Activated CD8-positive, alpha-beta T cell treated with anti-CD3 and anti-CD28 coated beads for 36 hours (primary cell): ENCODE measurements at regions not wholly inside any gene's neighbourhood (a gene's known extent, or its start where the extent isn't known, plus 50 kb on each side); places are given as distances from the start of the nearest gene placed in this dataset.
A peak's percentile ranks its signal among the peaks of the same experiment; 100 is the strongest.

Experiments used
- ATAC-seq: fragments of 200-7000 bp; cut with Tn5 transposase; one replicate; pipeline ENCODE4 v1.10.0; 2021; ENCODE audit warnings: mild to moderate bottlenecking, moderate library complexity
- CTCF ChIA-PET: fragments of 350-600 bp; sonication (Branson Sonifier 250); formaldehyde crosslinking; loops from one replicate; lab custom pipeline; 2021; ENCODE audit warnings: antibody characterized with exemption; lab: Charles Lee
- POLR2A ChIA-PET: fragments of 350-600 bp; sonication (Branson Sonifier 250); formaldehyde crosslinking; loops from one replicate; lab custom pipeline; 2021; ENCODE audit warnings: antibody characterized with exemption; lab: Charles Lee
- DNase-seq: peaks from one replicate; pipeline ENCODE4 v3.0.0-alpha.2; 2020
- H3K27ac Mint-ChIP-seq: one replicate; pipeline ENCODE4 v1.8.0; 2021; ENCODE audit warnings: mild to moderate bottlenecking, mixed read lengths
- H3K27me3 Mint-ChIP-seq: one replicate; pipeline ENCODE4 v1.8.0; 2021; ENCODE audit warnings: mixed read lengths
- H3K36me3 Mint-ChIP-seq: one replicate; pipeline ENCODE4 v1.8.0; 2021; ENCODE audit warnings: low read depth, mixed read lengths
- H3K4me1 Mint-ChIP-seq: one replicate; pipeline ENCODE4 v1.8.0; 2021; ENCODE audit warnings: low read depth, mixed read lengths
- H3K4me3 Mint-ChIP-seq: one replicate; pipeline ENCODE4 v1.8.0; 2021; ENCODE audit warnings: mild to moderate bottlenecking, moderate library complexity, mixed read lengths
- H3K9me3 Mint-ChIP-seq: one replicate; pipeline ENCODE4 v1.8.0; 2021; ENCODE audit warnings: mixed read lengths
- intact Hi-C: fragments of 100-400 bp; cut with micrococcal nuclease; formaldehyde crosslinking; loops from one replicate; pipeline ENCODE4 v1.10.0; 2022
- TF ChIP-seq, protein P1 (sequence below): fragments of 200-600 bp; IDR thresholded peaks from one replicate; pipeline ENCODE4 v1.8.0; 2022; ENCODE audit warnings: antibody characterized with exemption, mild to moderate bottlenecking

DNA sequence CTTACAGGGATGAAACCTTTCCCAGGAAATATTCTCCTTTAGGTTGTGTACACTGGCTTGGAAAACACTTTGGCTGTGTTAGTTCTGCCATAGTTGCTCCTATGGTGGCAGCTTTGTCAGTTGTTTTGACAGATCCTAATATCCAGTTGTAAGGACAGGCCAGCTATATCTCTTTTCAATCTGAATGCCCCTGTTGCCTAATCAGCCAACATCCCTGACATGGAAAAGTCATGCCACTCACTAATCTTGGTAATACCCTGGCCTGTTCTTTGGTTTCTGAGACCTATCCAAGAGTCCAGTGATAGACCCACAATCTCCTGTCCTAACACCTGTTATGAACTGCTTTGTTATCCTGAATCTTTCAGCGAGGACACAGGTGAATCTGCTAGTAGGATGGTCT, 148.8 kb downstream of the MRPL39 start:
- ATAC-seq: no peak
- H3K27ac Mint-ChIP-seq: peak overlapping the region; percentile 99
- H3K27me3 Mint-ChIP-seq: no peaks in the 10 kb centered on the region
- TF ChIP-seq, protein P1, sequence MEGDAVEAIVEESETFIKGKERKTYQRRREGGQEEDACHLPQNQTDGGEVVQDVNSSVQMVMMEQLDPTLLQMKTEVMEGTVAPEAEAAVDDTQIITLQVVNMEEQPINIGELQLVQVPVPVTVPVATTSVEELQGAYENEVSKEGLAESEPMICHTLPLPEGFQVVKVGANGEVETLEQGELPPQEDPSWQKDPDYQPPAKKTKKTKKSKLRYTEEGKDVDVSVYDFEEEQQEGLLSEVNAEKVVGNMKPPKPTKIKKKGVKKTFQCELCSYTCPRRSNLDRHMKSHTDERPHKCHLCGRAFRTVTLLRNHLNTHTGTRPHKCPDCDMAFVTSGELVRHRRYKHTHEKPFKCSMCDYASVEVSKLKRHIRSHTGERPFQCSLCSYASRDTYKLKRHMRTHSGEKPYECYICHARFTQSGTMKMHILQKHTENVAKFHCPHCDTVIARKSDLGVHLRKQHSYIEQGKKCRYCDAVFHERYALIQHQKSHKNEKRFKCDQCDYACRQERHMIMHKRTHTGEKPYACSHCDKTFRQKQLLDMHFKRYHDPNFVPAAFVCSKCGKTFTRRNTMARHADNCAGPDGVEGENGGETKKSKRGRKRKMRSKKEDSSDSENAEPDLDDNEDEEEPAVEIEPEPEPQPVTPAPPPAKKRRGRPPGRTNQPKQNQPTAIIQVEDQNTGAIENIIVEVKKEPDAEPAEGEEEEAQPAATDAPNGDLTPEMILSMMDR: no peak
- peaks cover 57% of the 10 kb centered on the region for H3K36me3 Mint-ChIP-seq
- intact Hi-C loops: no loop called here
- no peak for DNase-seq
- peaks cover 15% of the 10 kb centered on the region for H3K9me3 Mint-ChIP-seq
- POLR2A ChIA-PET: interaction anchor here (1.2 to 8.1 kb wide), 4 partner anchors 29 to 114 kb away, joined by 3 to 117 read pairs (median 44); no protein-coding TSS in a partner anchor
- peaks cover 86% of the 10 kb centered on the region for H3K4me1 Mint-ChIP-seq
- CTCF ChIA-PET: interaction anchor here (0.9 kb wide), 1 partner anchor 49 kb away, joined by 3 read pairs; no protein-coding TSS in a partner anchor
- H3K4me3 Mint-ChIP-seq: peak overlapping the region; percentile 14

DNA sequence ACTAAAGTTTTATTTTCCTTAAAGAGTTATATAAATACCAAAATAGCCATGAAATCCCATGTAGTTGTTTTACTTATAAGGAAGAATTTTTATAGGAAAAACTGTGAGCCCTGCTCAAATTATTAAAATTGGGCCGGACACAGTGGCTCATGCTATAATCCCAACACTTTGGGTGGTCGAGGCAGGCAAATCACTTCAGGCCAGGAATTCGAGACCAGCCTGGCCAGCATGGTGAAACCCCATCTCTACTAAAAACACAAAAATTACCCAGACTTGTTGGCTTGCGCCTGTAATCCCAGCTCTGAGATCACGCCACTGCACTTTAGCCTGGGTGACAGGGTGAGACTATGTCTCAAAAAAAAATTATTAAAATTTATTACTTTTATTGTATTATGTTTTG, 149.3 kb downstream of the MRPL39 start:
- DNase-seq: no peak
- peaks cover 59% of the 10 kb centered on the region for H3K36me3 Mint-ChIP-seq
- H3K4me1 Mint-ChIP-seq: peaks cover 86% of the 10 kb centered on the region
- ChIA-PET CTCF (interaction anchor here (0.9 kb wide), 1 partner anchor 49 kb away, joined by 3 read pairs; no protein-coding TSS in a partner anchor), POLR2A (interaction anchor here (1.2 to 8.1 kb wide), 5 partner anchors 17 to 115 kb away, joined by 3 to 117 read pairs (median 13); no protein-coding TSS in a partner anchor)
- H3K9me3 Mint-ChIP-seq: peaks cover 16% of the 10 kb centered on the region
- TF ChIP-seq, protein P1: no peak
- H3K27ac Mint-ChIP-seq: peak overlapping the region; percentile 99
- no peaks in the 10 kb centered on the region for H3K27me3 Mint-ChIP-seq
- ATAC-seq: no peak
- intact Hi-C loops: loop anchor here (1.0 to 2.0 kb wide), 4 partner anchors 29 to 119 kb away; no protein-coding TSS in a partner anchor
- no peak overlapping the region for H3K4me3 Mint-ChIP-seq

DNA sequence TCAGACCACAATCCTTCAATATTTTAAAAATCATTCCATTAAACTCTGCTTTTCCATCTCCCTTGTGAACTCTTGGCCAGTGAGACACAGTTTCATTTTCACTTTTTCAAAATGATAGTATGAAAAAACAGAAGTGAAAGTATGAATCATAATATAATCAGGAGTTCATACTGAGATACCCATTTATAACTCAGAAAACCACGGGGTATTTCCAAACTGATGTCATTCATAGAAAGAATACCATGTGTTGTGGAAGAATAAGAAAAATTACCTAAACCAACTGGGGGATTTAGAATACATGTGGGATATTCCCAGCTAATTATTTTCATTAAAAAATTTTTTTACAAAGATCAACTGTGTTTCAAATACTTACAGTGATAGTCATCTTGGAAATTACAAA, 149.9 kb downstream of the MRPL39 start:
- intact Hi-C loops: loop anchor here (1.0 to 2.0 kb wide), 4 partner anchors 29 to 120 kb away; no protein-coding TSS in a partner anchor
- DNase-seq (no peak), ATAC-seq (peak; percentile 47)
- H3K4me1 Mint-ChIP-seq: peaks cover 83% of the 10 kb centered on the region
- peak overlapping the region; percentile 69 for H3K4me3 Mint-ChIP-seq
- TF ChIP-seq, protein P1: no peak
- peaks cover 16% of the 10 kb centered on the region for H3K9me3 Mint-ChIP-seq
- ChIA-PET CTCF (no interaction called here), POLR2A (interaction anchor here (1.1 to 8.1 kb wide), 7 partner anchors 9 to 115 kb away, joined by 3 to 117 read pairs (median 12); no protein-coding TSS in a partner anchor)
- H3K27ac Mint-ChIP-seq: peak overlapping the region; percentile 92
- peaks cover 54% of the 10 kb centered on the region for H3K36me3 Mint-ChIP-seq
- no peaks in the 10 kb centered on the region for H3K27me3 Mint-ChIP-seq

DNA sequence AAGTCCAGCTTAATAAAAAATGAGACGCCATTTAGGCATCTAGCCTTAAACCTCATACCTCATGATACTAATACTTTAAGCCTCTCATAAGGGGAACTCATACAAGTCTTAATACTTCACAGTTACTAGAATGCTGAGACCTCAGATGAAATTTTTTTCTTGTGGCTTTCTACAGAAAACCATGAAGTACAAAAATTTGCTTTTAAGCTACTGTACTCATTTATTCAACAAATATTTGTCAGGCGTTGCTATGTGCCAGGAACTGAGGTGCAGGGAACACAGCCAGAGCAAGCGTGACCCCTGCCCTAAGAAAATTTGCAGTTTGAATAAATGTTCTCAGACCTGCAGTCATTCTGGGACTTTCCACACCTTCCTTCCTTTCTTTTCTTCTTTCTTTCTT, 150.6 kb downstream of the MRPL39 start:
- intact Hi-C loops: loop anchor here (1.0 to 2.0 kb wide), 4 partner anchors 30 to 121 kb away; no protein-coding TSS in a partner anchor
- Mint-ChIP-seq H3K27me3 (no peaks in the 10 kb centered on the region), H3K9me3 (peaks cover 16% of the 10 kb centered on the region), H3K4me3 (peak overlapping the region; percentile 50), H3K4me1 (peaks cover 82% of the 10 kb centered on the region), H3K27ac (peak overlapping the region; percentile 92), H3K36me3 (peaks cover 53% of the 10 kb centered on the region)
- ChIA-PET POLR2A (interaction anchor here (0.9 to 8.1 kb wide), 13 partner anchors 10 to 124 kb away, joined by 3 to 117 read pairs (median 6); no protein-coding TSS in a partner anchor), CTCF (interaction anchor here (1.1 to 3.2 kb wide), 5 partner anchors 31 to 173 kb away, joined by 3 to 12 read pairs (median 4); no protein-coding TSS in a partner anchor)
- TF ChIP-seq, protein P1: no peak
- peak; percentile 67 for DNase-seq
- peak; percentile 72 for ATAC-seq

DNA sequence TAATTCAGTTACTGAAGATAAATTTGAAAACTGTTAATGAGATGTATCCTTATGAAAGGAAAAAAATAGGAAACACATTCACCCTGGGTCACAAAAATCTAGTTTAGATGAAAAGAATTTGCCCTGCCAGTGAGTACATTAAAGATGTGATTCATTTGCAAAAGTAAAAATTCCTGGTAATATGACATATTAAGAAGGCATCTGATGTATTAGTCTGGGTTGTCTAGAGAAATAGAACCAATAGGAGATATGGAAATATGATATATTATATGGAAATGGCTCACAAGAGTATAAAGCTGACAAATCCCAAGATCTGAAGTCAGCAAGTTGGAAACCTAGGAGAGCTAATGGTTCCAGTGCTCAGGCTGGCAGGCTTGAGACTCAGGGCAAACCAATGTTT, 153.8 kb downstream of the MRPL39 start:
- peaks cover 66% of the 10 kb centered on the region for H3K4me1 Mint-ChIP-seq
- H3K27me3 Mint-ChIP-seq: no peaks in the 10 kb centered on the region
- peak overlapping the region; percentile 76 for H3K27ac Mint-ChIP-seq
- intact Hi-C loops: no loop called here
- no peak for ATAC-seq
- ChIA-PET CTCF (interaction anchor here (0.6 to 3.2 kb wide), 3 partner anchors 12 to 54 kb away, joined by 3 to 12 read pairs (median 4); no protein-coding TSS in a partner anchor), POLR2A (interaction anchor here (0.7 to 8.1 kb wide), 6 partner anchors 34 to 119 kb away, joined by 3 to 117 read pairs (median 5); no protein-coding TSS in a partner anchor)
- DNase-seq: no peak
- no peak overlapping the region for H3K4me3 Mint-ChIP-seq
- TF ChIP-seq, protein P1: no peak
- H3K36me3 Mint-ChIP-seq: peaks cover 53% of the 10 kb centered on the region
- H3K9me3 Mint-ChIP-seq: peaks cover 21% of the 10 kb centered on the region
